Heart right ventricle (tissue), 16 donors: ENCODE measurements at regions not wholly inside any gene's neighbourhood (a gene's known extent, or its start where the extent isn't known, plus 50 kb on each side); places are given as distances from the start of the nearest gene placed in this dataset.

Experiments used
- ATAC-seq, 8 donors: fragments of 200-7000 bp; cut with Tn5 transposase; one replicate each; pipeline ENCODE4 v1.9.1; 2020; ENCODE audit warnings: mild to moderate bottlenecking in 8 of 8, moderate library complexity in 8 of 8, moderate number of reproducible peaks in 1 of 8
- DNase-seq, 2 donors: peaks; one replicate each; pipeline ENCODE4 v3.0.0-alpha.2; 2020
- H3K27ac ChIP-seq, 10 donors: fragments of 200-600 bp; sonication (generic) in 2 of 10; one replicate each; pipeline versions ENCODE4 v1.5.0 to v1.8.0; 2020 to 2022; ENCODE audit warnings: mild to moderate bottlenecking in 3 of 10
- H3K27me3 ChIP-seq, 7 donors: fragments of 200-600 bp; one replicate each; pipeline ENCODE4 v1.8.0; 2021 to 2022; ENCODE audit warnings: mild to moderate bottlenecking in 2 of 7
- H3K36me3 ChIP-seq, 9 donors: fragments of 200-600 bp; sonication (generic) in 1 of 9; one replicate each; pipeline versions ENCODE4 v1.5.0 to v1.8.0; 2020 to 2022; ENCODE audit warnings: mild to moderate bottlenecking in 2 of 9
- H3K4me1 ChIP-seq, 9 donors: fragments of 200-600 bp; sonication (generic) in 1 of 9; one replicate each; pipeline versions ENCODE4 v1.5.0 to v1.8.0; 2020 to 2022; ENCODE audit warnings: mild to moderate bottlenecking in 4 of 9
- H3K4me3 ChIP-seq, 10 donors: fragments of 200-600 bp; sonication (generic) in 2 of 10; one replicate each; pipeline versions ENCODE4 v1.5.0 to v1.8.0; 2020 to 2022; ENCODE audit warnings: mild to moderate bottlenecking in 7 of 10, moderate library complexity in 2 of 10
- H3K9me3 ChIP-seq, 11 donors: fragments of 200-600 bp in 10 of 11; sonication (generic) in 2 of 11; one replicate each; pipeline versions ENCODE4 v1.5.0 to v1.8.0; 2013 to 2022; ENCODE audit warnings: mild to moderate bottlenecking in 2 of 11, control low read depth in 1 of 11, moderate library complexity in 1 of 11
- WGBS, 2 donors: extraction: QIAGEN DNeasy Blood & Tissue Kit; methylation state at CpG; one replicate each; pipeline ENCODE4 v1.1.7; 2013; ENCODE audit warnings: inconsistent platforms in 1 of 2; 5-methylcytosine and 5-hydroxymethylcytosine counted together
- intact Hi-C, 10 donors: fragments of 100-400 bp; cut with DNase I; formaldehyde crosslinking; loops; one replicate each; pipeline versions ENCODE4 v1.11.1 to v1.14.2; 2022
- TF ChIP-seq, protein P1 (sequence below), 9 donors: fragments of 200-600 bp; sonication (generic) in 2 of 9; IDR thresholded peaks; one replicate each; pipeline versions ENCODE4 v1.5.0 to v1.8.0; 2021 to 2022; ENCODE audit warnings: antibody characterized with exemption in 9 of 9, mild to moderate bottlenecking in 5 of 9, moderate library complexity in 1 of 9
- donor health status: Arrhythmogenic right ventricular cardiomyopathy.
- donor health status: ischemic (EF 13 %, LVEDD 7.1; RV severe dilation, severe dysfunction).
- donor health status: healthy with polysubstance abuse.
- donor health status: DM: no; HTN: yes; CAD: no.
- donor health status: DM: no; HTN: no; CAD: no.
- donor health status: ischemic (EF 25% LVEDD 6.9; RV normal size, moderate dysfunction).
- donor health status: ischemic (EF 25% LVEDD 5.7; RV mildly dilated, moderate dysfunction).
- donor health status: healthy.
- donor health status: DM: yes; HTN: yes; CAD: no.
- donor health status: Ischemic cardiomyopathy.
- donor health status: ischemic (EF 35%, LVEDD 5.7; RV mildly dilated, moderate dysfunction).
- donor health status: nonischemic (EF 11% LVEDD 7.7; RV severe dilation, severe dysfunction).
- donor health status: DM: yes; HTN: yes; CAD: no.
- donor health status: PGD.
- donor health status: ischemic (EF 29% LVEDD 5.4; RV normal size, mild dysfunction).
- donor health status: nonischemic (EF 23%, LVEDD 6.1; RV moderate dilation, normal function).

DNA sequence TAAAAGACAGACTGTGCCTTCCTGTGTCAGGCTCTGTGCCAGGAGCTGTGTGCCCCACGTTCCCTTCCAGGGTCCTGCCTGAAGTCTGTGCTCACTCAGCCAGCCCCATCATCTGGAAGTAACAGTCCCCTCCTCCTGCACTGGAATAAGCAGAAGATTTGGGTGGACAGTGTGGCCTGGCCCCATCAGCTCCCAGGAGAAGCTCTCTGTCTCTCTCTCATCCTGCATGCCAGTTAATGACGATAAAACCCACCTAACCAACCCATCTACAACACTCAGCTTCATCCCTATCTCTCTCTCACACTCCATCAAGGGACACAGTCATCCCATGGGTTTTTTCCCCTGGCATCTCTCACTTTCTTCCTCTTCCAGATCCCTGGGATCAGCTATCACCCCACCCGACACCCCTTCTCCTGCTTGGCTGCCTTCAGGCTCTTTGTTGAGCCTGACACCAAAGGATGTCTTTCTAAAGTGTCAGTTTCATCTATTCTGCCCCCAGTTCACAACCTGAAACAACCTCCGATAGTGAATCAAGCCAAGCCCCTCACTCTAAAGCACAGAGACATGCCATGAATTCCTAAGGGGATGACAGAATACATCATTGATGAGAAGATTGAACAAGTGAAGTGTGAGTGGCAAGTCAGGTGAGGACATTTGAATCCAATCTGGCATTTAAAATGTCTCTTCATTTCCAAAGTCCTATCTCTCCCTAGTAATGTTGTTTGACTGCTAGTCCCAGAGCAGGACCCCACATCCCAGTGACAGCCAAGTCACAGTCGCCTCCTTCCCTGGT, 91.4 kb upstream of the TOP3B start:
- TF ChIP-seq, protein P1, sequence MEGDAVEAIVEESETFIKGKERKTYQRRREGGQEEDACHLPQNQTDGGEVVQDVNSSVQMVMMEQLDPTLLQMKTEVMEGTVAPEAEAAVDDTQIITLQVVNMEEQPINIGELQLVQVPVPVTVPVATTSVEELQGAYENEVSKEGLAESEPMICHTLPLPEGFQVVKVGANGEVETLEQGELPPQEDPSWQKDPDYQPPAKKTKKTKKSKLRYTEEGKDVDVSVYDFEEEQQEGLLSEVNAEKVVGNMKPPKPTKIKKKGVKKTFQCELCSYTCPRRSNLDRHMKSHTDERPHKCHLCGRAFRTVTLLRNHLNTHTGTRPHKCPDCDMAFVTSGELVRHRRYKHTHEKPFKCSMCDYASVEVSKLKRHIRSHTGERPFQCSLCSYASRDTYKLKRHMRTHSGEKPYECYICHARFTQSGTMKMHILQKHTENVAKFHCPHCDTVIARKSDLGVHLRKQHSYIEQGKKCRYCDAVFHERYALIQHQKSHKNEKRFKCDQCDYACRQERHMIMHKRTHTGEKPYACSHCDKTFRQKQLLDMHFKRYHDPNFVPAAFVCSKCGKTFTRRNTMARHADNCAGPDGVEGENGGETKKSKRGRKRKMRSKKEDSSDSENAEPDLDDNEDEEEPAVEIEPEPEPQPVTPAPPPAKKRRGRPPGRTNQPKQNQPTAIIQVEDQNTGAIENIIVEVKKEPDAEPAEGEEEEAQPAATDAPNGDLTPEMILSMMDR (IDR thresholded peaks at IDR 0.05), result no peak
- no peak for ATAC-seq
- H3K36me3 ChIP-seq, result no peaks in the 10 kb centered on the region
- no peak overlapping the region for H3K27ac ChIP-seq
- H3K4me1 ChIP-seq, result no peaks in the 10 kb centered on the region
- no peak overlapping the region for H3K4me3 ChIP-seq
- H3K9me3 ChIP-seq, result no peaks in the 10 kb centered on the region
- no peak for DNase-seq
- 51 to 60% methylated on average over 5 of the region's 5 CpGs for WGBS, 2 donors
- intact Hi-C loops, result no loop called here
- peaks cover 0 to 45% (median 25%) of the 10 kb centered on the region in 7 donors for H3K27me3 ChIP-seq

DNA sequence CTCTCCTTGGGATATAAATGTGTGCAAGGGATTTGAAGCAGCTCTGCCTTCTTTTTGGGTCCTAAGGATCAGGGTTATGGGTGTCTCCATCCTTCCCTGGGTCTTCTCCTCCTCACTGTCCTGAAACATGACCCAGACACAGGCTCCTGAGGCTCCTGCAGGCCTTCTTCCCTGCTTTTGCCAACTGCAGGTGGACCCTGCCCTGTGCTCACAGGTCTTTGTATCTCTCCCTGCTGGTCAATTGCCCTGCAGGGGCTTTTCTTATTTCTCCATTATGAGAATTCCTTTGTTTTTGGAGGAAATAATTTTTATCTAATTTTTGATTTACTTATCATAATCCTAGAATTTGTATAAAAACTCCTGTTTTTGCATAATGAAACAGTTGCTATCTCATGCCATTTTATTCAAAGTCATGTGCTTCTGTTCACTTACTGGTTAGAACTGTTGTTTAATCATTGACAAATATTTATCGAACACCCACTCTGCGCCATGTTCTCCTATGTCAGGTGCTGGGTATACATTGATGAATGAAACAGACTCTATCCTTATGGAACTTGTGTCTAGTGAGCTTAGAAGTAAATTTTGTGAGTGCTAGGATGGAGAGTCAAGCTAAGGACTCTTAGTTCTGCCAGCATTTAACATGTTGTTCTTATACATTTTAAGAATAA, 89.7 kb upstream of the TOP3B start:
- no peak for DNase-seq
- no peak overlapping the region for H3K4me3 ChIP-seq

DNA sequence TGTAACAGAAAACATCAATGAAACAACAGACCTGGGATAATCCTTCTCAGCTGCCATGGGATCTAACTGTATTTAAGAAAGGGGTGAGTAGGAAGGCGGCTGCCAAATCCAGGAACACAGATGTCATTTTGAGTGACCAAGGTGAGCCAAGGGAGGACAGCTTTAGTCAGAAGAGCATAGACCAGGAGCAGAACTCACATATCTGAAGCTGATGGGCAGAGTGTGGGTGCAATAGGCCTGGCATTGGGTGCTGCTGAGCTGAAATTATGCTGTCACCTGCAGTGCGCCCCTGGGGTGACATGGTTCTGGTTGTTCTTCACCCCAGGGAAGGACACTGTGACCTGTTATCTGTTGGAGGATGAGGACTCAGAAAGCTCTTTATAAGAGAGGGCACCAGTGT, 88.9 kb upstream of the TOP3B start:
- WGBS, 2 donors, result 91 to 95% methylated on average over 2 of the region's 2 CpGs
- H3K9me3 ChIP-seq, result no peaks in the 10 kb centered on the region
- no peak overlapping the region for H3K27ac ChIP-seq
- ATAC-seq (no peak), DNase-seq (no peak)
- H3K4me3 ChIP-seq, result no peak overlapping the region
- H3K4me1 ChIP-seq, result no peaks in the 10 kb centered on the region
- intact Hi-C loops, result no loop called here
- H3K27me3 ChIP-seq, result peaks cover 0 to 36% (median 7%) of the 10 kb centered on the region in 7 donors
- TF ChIP-seq, protein P1 (IDR thresholded peaks at IDR 0.05), result no peak
- no peaks in the 10 kb centered on the region for H3K36me3 ChIP-seq

More for the DNA sequence above, 89.7 kb upstream of the TOP3B start:
- H3K9me3 ChIP-seq, result no peaks in the 10 kb centered on the region
- ATAC-seq, result no peak
- peaks cover 0 to 40% (median 8%) of the 10 kb centered on the region in 7 donors for H3K27me3 ChIP-seq
- H3K4me1 ChIP-seq, result no peaks in the 10 kb centered on the region
- WGBS, 2 donors, result 97 to 98% methylated on average over 2 of the region's 2 CpGs
- intact Hi-C loops, result no loop called here
- no peaks in the 10 kb centered on the region for H3K36me3 ChIP-seq
- TF ChIP-seq, protein P1 (IDR thresholded peaks at IDR 0.05), result no peak
- H3K27ac ChIP-seq, result no peak overlapping the region

DNA sequence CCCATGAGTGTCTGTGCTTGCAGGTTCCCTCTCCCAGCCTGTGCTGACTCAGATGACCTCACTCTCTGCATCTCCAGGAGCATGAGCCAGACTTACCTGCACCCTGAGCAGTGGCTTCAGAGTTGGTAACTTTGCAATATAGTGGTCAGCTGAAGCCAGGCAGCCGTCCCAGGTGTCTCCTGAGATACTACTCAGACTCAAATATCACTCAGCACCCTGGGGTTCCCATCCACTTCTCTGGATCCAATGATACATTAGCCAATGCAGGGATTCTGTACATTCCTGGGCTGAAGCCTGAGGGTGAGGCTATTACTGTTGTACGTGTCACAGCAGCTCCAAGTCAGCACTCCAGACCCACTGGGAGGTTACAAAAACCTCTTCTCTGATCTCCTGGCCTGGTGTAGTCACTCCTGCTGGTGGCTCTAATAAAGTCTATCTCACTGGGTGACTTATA, 87.8 kb upstream of the TOP3B start:
- no peak overlapping the region for H3K27ac ChIP-seq
- no peaks in the 10 kb centered on the region for H3K4me1 ChIP-seq
- TF ChIP-seq, protein P1 (IDR thresholded peaks at IDR 0.05), result no peak
- H3K9me3 ChIP-seq, result no peaks in the 10 kb centered on the region
- ATAC-seq (no peak), DNase-seq (no peak)
- intact Hi-C loops, result no loop called here
- H3K36me3 ChIP-seq, result no peaks in the 10 kb centered on the region
- WGBS, 2 donors, result 49 to 53% methylated on average over 2 of the region's 2 CpGs
- peaks cover 0 to 34% (median 13%) of the 10 kb centered on the region in 7 donors for H3K27me3 ChIP-seq
- H3K4me3 ChIP-seq, result no peak overlapping the region
